ENCODE measurements at regions not wholly inside any gene's neighbourhood (a gene's known extent, or its start where the extent isn't known, plus 50 kb on each side); places are given as distances from the start of the nearest gene placed in this dataset.

DNA sequence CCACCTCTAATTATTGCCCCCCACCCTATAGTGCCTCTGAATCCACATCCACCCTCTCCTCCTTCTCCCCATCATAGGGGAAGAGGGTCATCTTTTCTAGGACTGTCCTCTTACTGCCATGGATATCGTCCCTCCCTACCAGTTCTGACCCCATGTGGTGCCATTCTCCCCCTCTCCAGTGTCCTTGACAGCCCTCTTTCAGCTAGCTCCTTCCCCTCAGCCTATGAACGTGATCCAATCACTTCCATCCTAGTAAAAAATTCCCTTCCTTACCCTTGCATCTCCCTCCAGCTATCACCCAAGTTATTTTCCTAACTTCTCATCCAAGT, 172.7 kb downstream of the RRAGC start:
- Histone ChIP-seq H4K5ac (ENCODE audit: insufficient read length, low read depth, low read length) (no peak overlapping the region), H3K56ac (ENCODE audit: insufficient read length, low read depth, low read length) (no peak overlapping the region), H2BK12ac (ENCODE audit: insufficient read length, low read depth, low read length) (no peak overlapping the region), H3K79me1 (ENCODE audit: insufficient read depth, low read depth, low read length, poor library complexity, severe bottlenecking) (no peaks in the 10 kb centered on the region), H3K23me2 (ENCODE audit: insufficient read length, low read depth, low read length, poor library complexity, severe bottlenecking) (no peaks in the 10 kb centered on the region), H2BK120ac (ENCODE audit: low read depth, low read length, poor library complexity, severe bottlenecking) (no peak overlapping the region), H2AFZ (ENCODE audit: low read length) (no peak overlapping the region), H3K79me2 (ENCODE audit: insufficient read depth, low read length) (no peaks in the 10 kb centered on the region), H3T11ph (ENCODE audit: low read length) (no peak overlapping the region), H3K27ac (ENCODE audit: insufficient read length, low read depth, low read length) (no peak overlapping the region), H4K8ac (replicated peaks; ENCODE audit: insufficient read length, low read depth, low read length) (no peak overlapping the region), H3K4me2 (ENCODE audit: insufficient read depth, insufficient read length, low read length) (no peak overlapping the region), H3K14ac (ENCODE audit: insufficient read depth, low read length) (no peak overlapping the region), H3K18ac (ENCODE audit: insufficient read length, low read depth, low read length) (no peak overlapping the region), H3K9ac (ENCODE audit: extremely low read depth, insufficient read length, low read length) (no peak overlapping the region), H2BK20ac (ENCODE audit: low read depth, low read length, poor library complexity, severe bottlenecking) (no peak overlapping the region), H2BK5ac (ENCODE audit: insufficient read length, low read length) (no peak overlapping the region), H3K4me1 (ENCODE audit: insufficient read depth, low read length) (no peaks in the 10 kb centered on the region; the same call in 1 of the 2 replicates), H3K9me3 (ENCODE audit: control insufficient read depth, low read depth, low read length) (no peaks in the 10 kb centered on the region), H3K23ac (ENCODE audit: insufficient read length, low read depth, low read length) (no peak overlapping the region), H2AK5ac (ENCODE audit: insufficient read length, low read length) (no peak overlapping the region), H3K27me3 (ENCODE audit: insufficient read depth, low read length) (no peaks in the 10 kb centered on the region), H4K20me1 (ENCODE audit: control insufficient read depth, insufficient read depth, insufficient read length) (no peaks in the 10 kb centered on the region), H4K91ac (ENCODE audit: insufficient read length, low read depth, low read length) (no peak overlapping the region), H2BK15ac (ENCODE audit: low read depth, low read length) (no peak overlapping the region), H3K4ac (ENCODE audit: low read depth, low read length) (no peak overlapping the region)
- Mint-ChIP-seq H3K4me3 (peak overlapping the region in 1 of 2 experiments; percentile 2; a peak in 1 of 5 replicates), H3K27ac (peak overlapping the region in 1 of 3 experiments; percentile 4; a peak in 1 of 7 replicates), H3K27me3 (ENCODE audit: low read depth) (peaks cover 7% of the 10 kb centered on the region), H3K9me3 (0 out of 5 replicates have a peak, but pooled peaks cover 0 to 2% of the 10 kb centered on the region in 2 experiments), H3K36me3 (ENCODE audit: insufficient read depth in 1 of 3, low read depth in 3 of 3) (no peaks in the 10 kb centered on the region), H3K4me1 (peaks cover 7 to 11% of the 10 kb centered on the region in 2 experiments)
- TF ChIP-seq, protein P1, sequence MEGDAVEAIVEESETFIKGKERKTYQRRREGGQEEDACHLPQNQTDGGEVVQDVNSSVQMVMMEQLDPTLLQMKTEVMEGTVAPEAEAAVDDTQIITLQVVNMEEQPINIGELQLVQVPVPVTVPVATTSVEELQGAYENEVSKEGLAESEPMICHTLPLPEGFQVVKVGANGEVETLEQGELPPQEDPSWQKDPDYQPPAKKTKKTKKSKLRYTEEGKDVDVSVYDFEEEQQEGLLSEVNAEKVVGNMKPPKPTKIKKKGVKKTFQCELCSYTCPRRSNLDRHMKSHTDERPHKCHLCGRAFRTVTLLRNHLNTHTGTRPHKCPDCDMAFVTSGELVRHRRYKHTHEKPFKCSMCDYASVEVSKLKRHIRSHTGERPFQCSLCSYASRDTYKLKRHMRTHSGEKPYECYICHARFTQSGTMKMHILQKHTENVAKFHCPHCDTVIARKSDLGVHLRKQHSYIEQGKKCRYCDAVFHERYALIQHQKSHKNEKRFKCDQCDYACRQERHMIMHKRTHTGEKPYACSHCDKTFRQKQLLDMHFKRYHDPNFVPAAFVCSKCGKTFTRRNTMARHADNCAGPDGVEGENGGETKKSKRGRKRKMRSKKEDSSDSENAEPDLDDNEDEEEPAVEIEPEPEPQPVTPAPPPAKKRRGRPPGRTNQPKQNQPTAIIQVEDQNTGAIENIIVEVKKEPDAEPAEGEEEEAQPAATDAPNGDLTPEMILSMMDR (conservative IDR thresholded peaks at IDR 0.05), result no peak
- DNase-seq, result no peak
- WGBS (ENCODE audit: extremely low coverage, insufficient read length, low lambda C conversion rate), result no CpG with 5 or more reads among the region's 2 CpGs

All from H9 (cell line).